ENCODE measurements at regions not wholly inside any gene's neighbourhood (a gene's known extent, or its start where the extent isn't known, plus 50 kb on each side); places are given as distances from the start of the nearest gene placed in this dataset.

- no peak for DNase-seq (ENCODE audit: low spot score)
Measured at GRCh38 chr15:53400986-53401385, 358.5 kb downstream of the WDR72 start.

- no peak for DNase-seq (ENCODE audit: low spot score)
Measured at GRCh38 chr15:53397041-53397616, 362.3 kb downstream of the WDR72 start.

GRCh38 chr15:53395871-53396270, 363.6 kb downstream of the WDR72 start:
- no peak for DNase-seq (ENCODE audit: low spot score)

- no peak for DNase-seq (ENCODE audit: low spot score)
Measured at GRCh38 chr15:53390549-53390948, 368.9 kb downstream of the WDR72 start.

- DNase-seq (ENCODE audit: low spot score): no peak
Measured at GRCh38 chr15:53389271-53390037, 370.0 kb downstream of the WDR72 start.

- DNase-seq (ENCODE audit: low spot score): peak; percentile 48
Measured at GRCh38 chr15:53384417-53384816, 375.0 kb downstream of the WDR72 start.

GRCh38 chr15:53378096-53378800, 381.2 kb downstream of the WDR72 start:
- peak; percentile 79 for DNase-seq (ENCODE audit: low spot score)

- DNase-seq (ENCODE audit: low spot score): no peak
Measured at GRCh38 chr15:53367740-53368139, 391.7 kb downstream of the WDR72 start.

- DNase-seq (ENCODE audit: low spot score): no peak
Measured at GRCh38 chr15:53360881-53361280, 398.6 kb downstream of the WDR72 start.

- no peak for DNase-seq (ENCODE audit: low spot score)
Measured at GRCh38 chr15:53359038-53359437, 400.4 kb downstream of the WDR72 start.

- no peak for DNase-seq (ENCODE audit: low spot score)
Measured at GRCh38 chr15:53354874-53355273, 404.6 kb downstream of the WDR72 start.

- no peak for DNase-seq (ENCODE audit: low spot score)
Measured at GRCh38 chr15:53351373-53351772, 408.1 kb downstream of the WDR72 start.

- no peak for DNase-seq (ENCODE audit: low spot score)
Measured at GRCh38 chr15:53346583-53346982, 412.9 kb downstream of the WDR72 start.

- DNase-seq (ENCODE audit: low spot score): no peak
Measured at GRCh38 chr15:53331328-53332190, 427.9 kb downstream of the WDR72 start.

GRCh38 chr15:53328341-53328740, 431.1 kb downstream of the WDR72 start:
- DNase-seq (ENCODE audit: low spot score): no peak

- DNase-seq (ENCODE audit: low spot score): no peak
Measured at GRCh38 chr15:53324061-53324460, 435.4 kb downstream of the WDR72 start.

GRCh38 chr15:53323191-53323590, 436.3 kb downstream of the WDR72 start:
- no peak for DNase-seq (ENCODE audit: low spot score)

- no peak for DNase-seq (ENCODE audit: low spot score)
Measured at GRCh38 chr15:53320816-53321215, 438.6 kb downstream of the WDR72 start.

- no peak for DNase-seq (ENCODE audit: low spot score)
Measured at GRCh38 chr15:53312707-53313106, 446.8 kb downstream of the WDR72 start.

GRCh38 chr15:53310709-53311108, 448.8 kb downstream of the WDR72 start:
- DNase-seq (ENCODE audit: low spot score): no peak

GRCh38 chr15:53307952-53308624, 451.4 kb downstream of the WDR72 start:
- no peak for DNase-seq (ENCODE audit: low spot score)

GRCh38 chr15:53305554-53305953, 453.9 kb downstream of the WDR72 start:
- DNase-seq (ENCODE audit: low spot score): no peak
